K562 (cell line): ENCODE measurements at regions not wholly inside any gene's neighbourhood (a gene's known extent, or its start where the extent isn't known, plus 50 kb on each side); places are given as distances from the start of the nearest gene placed in this dataset.
A peak's percentile ranks its signal among the peaks of the same experiment; 100 is the strongest.

ENCODE experiments used
- ATAC-seq: fragments of 200-7000 bp; cut with Tn5 transposase; 3 replicates; pipeline ENCODE4 v1.9.1; 2020; ENCODE audit warnings: moderate library complexity
- BruUV-seq: library from RNA; stranded (reverse); fragments of 400-500 nt; replicated peaks from 2 replicates; lab custom pipeline; 2021; lab: Mats Ljungman, UMichigan
- CTCF ChIA-PET: fragments of 300-600 bp; formaldehyde crosslinking; extraction: SDS; loops from one replicate; lab custom pipeline; 2021; ENCODE audit warnings: low intra/inter-chr PET ratio; lab: Yijun Ruan, JAX
- POLR2A ChIA-PET: fragments of 300-600, 350-650 bp; sonication (Branson Sonifier 250); formaldehyde crosslinking; extraction: SDS; loops from one replicate; lab custom pipeline; 2021; ENCODE audit warnings: antibody characterized with exemption, inconsistent platforms; lab: Yijun Ruan, JAX
- DNase-seq, 4 experiments: peaks; one replicate each; pipeline versions ENCODE4 v3.0.0 to v3.0.0-alpha.2; 2011 to 2018; ENCODE audit warnings: low spot score in 3 of 4, mixed read lengths in 3 of 4; ENCODE audit errors: extremely low read depth in 1 of 4
- FAIRE-seq: peaks from 2 replicates; lab custom pipeline; 2011; peaks lifted over from hg19 to GRCh38; lab: Jason Lieb, UNC
- H2AFZ ChIP-seq: 2 replicates; pipeline ENCODE4 v1.6.0; 2011; ENCODE audit warnings: low read depth, low read length, control low read depth, inconsistent platforms
- H3K27ac ChIP-seq: fragments of 200-600 bp; 3 replicates; pipeline ENCODE4 v1.8.0; 2011; ENCODE audit warnings: low read depth, mild to moderate bottlenecking, control low read depth, inconsistent platforms, low read length, moderate library complexity, mixed read lengths; ENCODE audit errors: extremely low read depth
- H3K27me3 ChIP-seq, 2 experiments: fragments of 300-600 bp in 1 of 2; 2 replicates in 1 of 2; 3 replicates in 1 of 2; pipeline versions ENCODE4 v1.6.0 to v1.8.0; 2011; ENCODE audit warnings: inconsistent platforms in 2 of 2, low read length in 2 of 2, mild to moderate bottlenecking in 1 of 2, mixed read lengths in 1 of 2, moderate library complexity in 1 of 2; ENCODE audit not compliant: control insufficient read depth in 2 of 2, insufficient read depth in 2 of 2
- H3K36me3 ChIP-seq: fragments of 300-600 bp; 3 replicates; pipeline ENCODE4 v1.8.0; 2011; ENCODE audit warnings: mild to moderate bottlenecking, low read length, inconsistent platforms; ENCODE audit not compliant: control insufficient read depth, insufficient read depth
- H3K4me1 ChIP-seq, 2 experiments: fragments of 200-600 bp in 1 of 2; replicated peaks in 1 of 2; 2 replicates in 1 of 2; 3 replicates in 1 of 2; pipeline versions ENCODE4 v1.5.1 to v1.8.0; 2011; ENCODE audit warnings: inconsistent platforms in 2 of 2, low read length in 2 of 2, mild to moderate bottlenecking in 1 of 2, mixed read lengths in 1 of 2, moderate library complexity in 1 of 2; ENCODE audit not compliant: control insufficient read depth in 2 of 2, insufficient read depth in 2 of 2
- H3K4me2 ChIP-seq: 2 replicates; pipeline ENCODE4 v1.6.1; 2011; ENCODE audit warnings: low read length, control low read depth, inconsistent platforms, mixed read lengths; ENCODE audit not compliant: insufficient read depth
- H3K4me3 ChIP-seq: fragments of 200-600 bp; sonication (generic), shearing (Covaris generic); 2 replicates; pipeline ENCODE4 v1.5.1; 2016; ENCODE audit warnings: control low read depth, inconsistent platforms
- H3K79me2 ChIP-seq: fragments of 200-600 bp; 3 replicates; pipeline ENCODE4 v1.8.0; 2011; ENCODE audit warnings: low read length, inconsistent platforms; ENCODE audit not compliant: control insufficient read depth, insufficient read depth
- H3K9ac ChIP-seq, 2 experiments: 2 replicates each; pipeline versions ENCODE4 v1.6.0 to v1.6.1; 2011; ENCODE audit warnings: low read depth in 2 of 2, low read length in 2 of 2, control low read depth in 1 of 2, inconsistent platforms in 1 of 2, mild to moderate bottlenecking in 1 of 2, mixed read lengths in 1 of 2; ENCODE audit not compliant: insufficient read depth in 1 of 2
- H3K9me1 ChIP-seq: one replicate; pipeline ENCODE4 v1.6.0; 2011; ENCODE audit warnings: inconsistent platforms, mild to moderate bottlenecking, low read length, moderate library complexity; ENCODE audit not compliant: control insufficient read depth, insufficient read depth
- H3K9me3 ChIP-seq: replicated peaks from 2 replicates; pipeline ENCODE4 v1.5.1; 2011; ENCODE audit warnings: low read depth, low read length, inconsistent platforms; ENCODE audit not compliant: control insufficient read depth, insufficient read depth
- H4K20me1 ChIP-seq: replicated peaks from 2 replicates; pipeline ENCODE4 v1.6.1; 2011; ENCODE audit warnings: low read length, inconsistent platforms, mixed read lengths; ENCODE audit not compliant: control insufficient read depth, insufficient read depth
- CHCHD3 ChIP-seq: fragments of 250-450 bp; sonication (Bioruptor Pico); IDR thresholded peaks from 2 replicates; pipeline ENCODE4 v2.1.2; 2022; ENCODE audit warnings: mild to moderate bottlenecking
- CTCF ChIP-seq, 3 experiments: IDR thresholded peaks in 2 of 3; conservative IDR thresholded peaks in 1 of 3; 2 replicates each; pipeline ENCODE4 v1.5.1; 2011 to 2012; ENCODE audit warnings: low read length in 3 of 3, mild to moderate bottlenecking in 3 of 3, control low read depth in 2 of 3, improper control_type of control experiment in 1 of 3, inconsistent platforms in 1 of 3, low read depth in 1 of 3, mixed read lengths in 1 of 3, moderate library complexity in 1 of 3; ENCODE audit not compliant: insufficient read depth in 2 of 3
- HOXB6 ChIP-seq: fragments of 250-450 bp; sonication (Bioruptor Pico); IDR thresholded peaks from 2 replicates; pipeline ENCODE4 v1.5.1; 2022; ENCODE audit warnings: mild to moderate bottlenecking, borderline replicate concordance
- SP2 ChIP-seq: IDR thresholded peaks from 2 replicates; pipeline ENCODE4 v1.6.1; 2011; ENCODE audit warnings: mild to moderate bottlenecking, low read depth, low read length, moderate library complexity; ENCODE audit not compliant: poor library complexity, severe bottlenecking; ENCODE audit errors: extremely low read depth
- TBL1XR1 ChIP-seq, 2 experiments: IDR thresholded peaks; 2 replicates each; pipeline ENCODE4 v1.6.1; 2012; ENCODE audit warnings: improper control_type of control experiment in 2 of 2, low read length in 2 of 2, mild to moderate bottlenecking in 1 of 2
- UBTF ChIP-seq, 2 experiments: IDR thresholded peaks; 2 replicates each; pipeline ENCODE4 v1.6.1; 2012; ENCODE audit warnings: improper control_type of control experiment in 2 of 2, low read depth in 2 of 2, low read length in 2 of 2, borderline replicate concordance in 1 of 2
- ZKSCAN3 ChIP-seq: fragments of 250-450 bp; sonication (Bioruptor Pico); IDR thresholded peaks from 2 replicates; pipeline ENCODE4 v1.4.0; 2020
- ZNF512 ChIP-seq: IDR thresholded peaks from 2 replicates; pipeline ENCODE4 v1.6.1; 2016; ENCODE audit warnings: missing genetic modification characterization, missing compliant biosample characterization
- ZNF696 ChIP-seq: fragments of 250-450 bp; sonication (Bioruptor Pico); conservative IDR thresholded peaks from 2 replicates; pipeline ENCODE4 v1.4.0; 2020; ENCODE audit warnings: mild to moderate bottlenecking, moderate library complexity
- WGBS: fragments of 100-300 bp; shearing (Covaris generic); methylation state at CpG from one replicate; pipeline ENCODE4 v1.1.6; 2016; ENCODE audit warnings: low coverage, mixed read lengths; ENCODE audit not compliant: insufficient coverage; ENCODE audit errors: missing lambda C conversion rate; 5-methylcytosine and 5-hydroxymethylcytosine counted together
- in situ Hi-C: fragments of 300-500 bp; cut with MboI; formaldehyde crosslinking; loops from 4 replicates; pipeline ENCODE4 v1.15.0; 2018; ENCODE audit warnings: inconsistent platforms, mixed read lengths
- intact Hi-C: fragments of 100-400 bp; cut with micrococcal nuclease; formaldehyde crosslinking; loops from 2 replicates; pipeline ENCODE4 v1.14.2; 2022

- 12% methylated on average over 5 of the region's 5 CpGs for WGBS
- Histone ChIP-seq H3K9me1 (no peaks in the 10 kb centered on the region), H3K27ac (no peak overlapping the region), H3K36me3 (no peaks in the 10 kb centered on the region), H3K4me2 (no peak overlapping the region), H3K4me1 (no peaks in the 10 kb centered on the region), H4K20me1 (no peaks in the 10 kb centered on the region), H2AFZ (no peak overlapping the region), H3K79me2 (no peaks in the 10 kb centered on the region), H3K27me3 (no peaks in the 10 kb centered on the region), H3K9me3 (no peaks in the 10 kb centered on the region), H3K4me3 (no peak overlapping the region), H3K9ac (no peak overlapping the region)
- ChIA-PET POLR2A (interaction anchor here (0.6 kb wide), 1 partner anchor 77 kb away, joined by 3 read pairs; no protein-coding TSS in a partner anchor), CTCF (no interaction called here)
- in situ Hi-C loops: no loop called here
- TF ChIP-seq HOXB6 (CRISPR knock-in tag) (no peak), CTCF (IDR thresholded peaks at IDR 0.05 in 2 of 3, conservative IDR thresholded peaks at IDR 0.05 in 1 of 3; ENCODE audit: insufficient read depth in 2 of 3, low read depth in 1 of 3, low read length in 3 of 3) (peak in 1 of 3 experiments; percentile 24; a peak in 1 of 6 replicates)
- intact Hi-C loops: no loop called here
- FAIRE-seq (no peak), DNase-seq (peak in 2 of 4 experiments; percentile 9), ATAC-seq (peak; percentile 81)
- no TSS peak for BruUV-seq
These were observed 365.7 kb upstream of the CADM1 start for GRCh38 chr11:115869780-115870431.

GRCh38 chr11:115869131-115869530 lies 364.9 kb upstream of the CADM1 start:
- Histone ChIP-seq H3K27ac (no peak overlapping the region), H3K4me1 (no peaks in the 10 kb centered on the region), H4K20me1 (no peaks in the 10 kb centered on the region), H3K9me3 (no peaks in the 10 kb centered on the region), H3K9ac (no peak overlapping the region), H3K4me3 (no peak overlapping the region), H3K36me3 (no peaks in the 10 kb centered on the region), H3K9me1 (no peaks in the 10 kb centered on the region), H2AFZ (no peak overlapping the region), H3K79me2 (no peaks in the 10 kb centered on the region), H3K27me3 (no peaks in the 10 kb centered on the region), H3K4me2 (no peak overlapping the region)
- ChIA-PET POLR2A (interaction anchor here (0.6 kb wide), 1 partner anchor 77 kb away, joined by 3 read pairs; no protein-coding TSS in a partner anchor), CTCF (no interaction called here)
- no TSS peak for BruUV-seq
- no peak for ATAC-seq
- intact Hi-C loops: no loop called here
- in situ Hi-C loops: no loop called here
- 0% methylated on average over 2 of the region's 2 CpGs for WGBS
- no peak for FAIRE-seq
- DNase-seq: no peak
- TF ChIP-seq TBL1XR1 (IDR thresholded peaks at IDR 0.05; ENCODE audit: low read length in 2 of 2) (no peak), SP2 (no peak), ZNF512 (tag) (no peak), ZNF696 (no peak), ZKSCAN3 (CRISPR knock-in tag) (no peak), UBTF (IDR thresholded peaks at IDR 0.05; ENCODE audit: borderline replicate concordance in 1 of 2, low read depth in 2 of 2, low read length in 2 of 2) (no peak), CHCHD3 (no peak)
